Psoas muscle (tissue), 7 donors: ENCODE measurements at regions not wholly inside any gene's neighbourhood (a gene's known extent, or its start where the extent isn't known, plus 50 kb on each side); places are given as distances from the start of the nearest gene placed in this dataset.

Experiments used
- ATAC-seq, 4 donors: fragments of 200-7000 bp; cut with Tn5 transposase; one replicate each; pipeline ENCODE4 v1.9.1; 2020; ENCODE audit warnings: moderate library complexity in 3 of 4, mild to moderate bottlenecking in 2 of 4
- DNase-seq, 2 donors: peaks; one replicate each; pipeline ENCODE4 v3.0.0-alpha.2; 2020
- H3K27ac ChIP-seq: fragments of 200-600 bp; one replicate; pipeline ENCODE4 v1.8.0; 2022
- H3K27me3 ChIP-seq, 3 donors: fragments of 200-600 bp in 1 of 3; one replicate each; pipeline versions ENCODE4 v1.6.1 to v1.8.0; 2013 to 2022; ENCODE audit warnings: low read length in 2 of 3, mild to moderate bottlenecking in 2 of 3, moderate library complexity in 1 of 3; ENCODE audit not compliant: insufficient read depth in 3 of 3
- H3K36me3 ChIP-seq, 2 donors: fragments of 200-600 bp in 1 of 2; one replicate each; pipeline versions ENCODE4 v1.6.1 to v1.8.0; 2013 to 2022; ENCODE audit warnings: low read depth in 1 of 2, mild to moderate bottlenecking in 1 of 2, moderate library complexity in 1 of 2; ENCODE audit not compliant: insufficient read depth in 1 of 2
- H3K4me1 ChIP-seq: fragments of 200-600 bp; one replicate; pipeline ENCODE4 v1.8.0; 2022
- H3K4me3 ChIP-seq: fragments of 200-600 bp; one replicate; pipeline ENCODE4 v1.8.0; 2022; ENCODE audit warnings: mild to moderate bottlenecking
- H3K9me3 ChIP-seq: fragments of 200-600 bp; one replicate; pipeline ENCODE4 v1.8.0; 2022
- CTCF ChIP-seq: fragments of 200-600 bp; IDR thresholded peaks from one replicate; pipeline ENCODE4 v1.8.0; 2022; ENCODE audit warnings: antibody characterized with exemption
- WGBS, 3 donors: extraction: QIAGEN DNeasy Blood & Tissue Kit; methylation state at CpG; one replicate each; pipeline versions ENCODE4 v1.1.6 to v1.1.7; 2013; 5-methylcytosine and 5-hydroxymethylcytosine counted together
- intact Hi-C, 2 donors: fragments of 100-400 bp; cut with DNase I; formaldehyde crosslinking; loops; one replicate each; pipeline versions ENCODE4 v1.11.0 to v1.14.2; 2022
- donor health status: healthy with polysubstance abuse.
- donor health status: DM: no; HTN: no; CAD: no; lungs with moderate emphysema.
- donor health status: Bipolar disorder and iron deficiency.
- donor health status: healthy.
- donor health status: DM: yes; HTN: yes; CAD: no.
- donor health status: DM: no; HTN: no; CAD: no.
- donor health status: DM: yes; HTN: yes; CAD: no.

GRCh38 chr7:4343272-4344247 lies 338.5 kb upstream of the FOXK1 start:
- no peak overlapping the region for H3K4me3 ChIP-seq
- H3K27ac ChIP-seq: no peak overlapping the region
- H3K4me1 ChIP-seq: no peaks in the 10 kb centered on the region
- H3K27me3 ChIP-seq: no peaks in the 10 kb centered on the region
- TF ChIP-seq CTCF: no peak
- DNase-seq: no peak
- intact Hi-C loops: no loop called here
- H3K9me3 ChIP-seq: no peaks in the 10 kb centered on the region
- WGBS, 3 donors: 68 to 71% (median 70%) methylated on average over 24 of the region's 24 CpGs
- no peak for ATAC-seq
- H3K36me3 ChIP-seq: no peaks in the 10 kb centered on the region

GRCh38 chr7:4345004-4345403 lies 337.1 kb upstream of the FOXK1 start:
- Histone ChIP-seq H3K27ac (no peak overlapping the region), H3K9me3 (no peaks in the 10 kb centered on the region), H3K4me3 (no peak overlapping the region), H3K27me3 (no peaks in the 10 kb centered on the region), H3K4me1 (no peaks in the 10 kb centered on the region), H3K36me3 (no peaks in the 10 kb centered on the region)
- no peak for TF ChIP-seq CTCF
- ATAC-seq: no peak
- 68 to 84% (median 79%) methylated on average over 5 of the region's 5 CpGs for WGBS, 3 donors
- no peak for DNase-seq
- intact Hi-C loops: no loop called here

GRCh38 chr7:4352069-4352468 lies 330.0 kb upstream of the FOXK1 start:
- 86 to 93% (median 92%) methylated on average over 1 of the region's 1 CpG for WGBS, 3 donors
- no peaks in the 10 kb centered on the region for H3K27me3 ChIP-seq
- H3K4me1 ChIP-seq: no peaks in the 10 kb centered on the region
- intact Hi-C loops: no loop called here
- ATAC-seq: no peak
- no peak for TF ChIP-seq CTCF
- H3K36me3 ChIP-seq: no peaks in the 10 kb centered on the region
- peaks cover 4% of the 10 kb centered on the region for H3K9me3 ChIP-seq
- DNase-seq: no peak
- no peak overlapping the region for H3K4me3 ChIP-seq
- H3K27ac ChIP-seq: no peak overlapping the region

GRCh38 chr7:4361774-4362173 lies 320.3 kb upstream of the FOXK1 start:
- H3K4me1 ChIP-seq: no peaks in the 10 kb centered on the region
- H3K27ac ChIP-seq: no peak overlapping the region
- intact Hi-C loops: no loop called here
- no peaks in the 10 kb centered on the region for H3K36me3 ChIP-seq
- no peak for DNase-seq
- 62 to 76% (median 66%) methylated on average over 5 of the region's 5 CpGs for WGBS, 3 donors
- no peak for ATAC-seq
- no peaks in the 10 kb centered on the region for H3K27me3 ChIP-seq
- peaks cover 2% of the 10 kb centered on the region for H3K9me3 ChIP-seq
- H3K4me3 ChIP-seq: no peak overlapping the region
- no peak for TF ChIP-seq CTCF
